Erythroblast (primary cell): ENCODE measurements at regions not wholly inside any gene's neighbourhood (a gene's known extent, or its start where the extent isn't known, plus 50 kb on each side); places are given as distances from the start of the nearest gene placed in this dataset.
A peak's percentile ranks its signal among the peaks of the same experiment; 100 is the strongest.

Source experiments
- DNase-seq, 2 experiments: peaks; one replicate each; lab custom pipeline; 2025; lab: John Stamatoyannopoulos, UW
- GATA1 ChIP-seq: IDR thresholded peaks from 2 replicates; pipeline ENCODE4 v1.6.1; 2011; ENCODE audit warnings: low read depth, mild to moderate bottlenecking, control low read depth, low read length, moderate library complexity
- POLR2A ChIP-seq: IDR thresholded peaks from 2 replicates; pipeline ENCODE4 v1.6.1; 2011; ENCODE audit warnings: mild to moderate bottlenecking, low read length

GRCh38 chrX:46301903-46302302 lies 243.3 kb downstream of the ZNF674 start:
- TF ChIP-seq GATA1 (no peak), POLR2A (no peak)
- no peak for DNase-seq

- TF ChIP-seq GATA1 = no peak
- TF ChIP-seq POLR2A = no peak
- DNase-seq = no peak
These were observed 246.4 kb downstream of the ZNF674 start for GRCh38 chrX:46298821-46299220.

- TF ChIP-seq POLR2A (no peak), GATA1 (no peak)
- DNase-seq = no peak
These were observed 249.3 kb downstream of the ZNF674 start for GRCh38 chrX:46295963-46296362.

GRCh38 chrX:46294234-46294633 lies 251.0 kb downstream of the ZNF674 start:
- no peak for DNase-seq
- no peak for TF ChIP-seq POLR2A
- no peak for TF ChIP-seq GATA1

- TF ChIP-seq GATA1 (no peak), POLR2A (no peak)
- DNase-seq = no peak
These were observed 265.3 kb downstream of the ZNF674 start for GRCh38 chrX:46279925-46280313.

GRCh38 chrX:46279214-46279924 lies 265.9 kb downstream of the ZNF674 start:
- TF ChIP-seq POLR2A (no peak), GATA1 (no peak)
- no peak for DNase-seq

- DNase-seq = no peak
- TF ChIP-seq POLR2A (no peak), GATA1 (no peak)
These were observed 266.6 kb downstream of the ZNF674 start for GRCh38 chrX:46278572-46278971.

GRCh38 chrX:46268412-46268811 lies 276.8 kb downstream of the ZNF674 start:
- DNase-seq = peak; percentile 45 to 63
- TF ChIP-seq GATA1 (no peak), POLR2A (no peak)

- DNase-seq = no peak
- TF ChIP-seq GATA1 (no peak), POLR2A (no peak)
These were observed 281.7 kb downstream of the ZNF674 start for GRCh38 chrX:46263494-46263893.

GRCh38 chrX:46262304-46262703 lies 282.9 kb downstream of the ZNF674 start:
- no peak for TF ChIP-seq POLR2A
- no peak for TF ChIP-seq GATA1
- DNase-seq = no peak

GRCh38 chrX:46260499-46260898 lies 284.7 kb downstream of the ZNF674 start:
- TF ChIP-seq POLR2A (no peak), GATA1 (no peak)
- DNase-seq = no peak

GRCh38 chrX:46258356-46258755 lies 286.9 kb downstream of the ZNF674 start:
- TF ChIP-seq POLR2A (no peak), GATA1 (no peak)
- no peak for DNase-seq

- no peak for DNase-seq
- TF ChIP-seq POLR2A (no peak), GATA1 (no peak)
These were observed 287.8 kb downstream of the ZNF674 start for GRCh38 chrX:46257451-46257879.

- DNase-seq = no peak
- TF ChIP-seq GATA1 (no peak), POLR2A (no peak)
These were observed 288.3 kb downstream of the ZNF674 start for GRCh38 chrX:46256875-46257274.

- no peak for DNase-seq
- no peak for TF ChIP-seq GATA1
- TF ChIP-seq POLR2A = no peak
These were observed 290.2 kb downstream of the ZNF674 start for GRCh38 chrX:46255046-46255445.

GRCh38 chrX:46254641-46255040 lies 290.6 kb downstream of the ZNF674 start:
- no peak for DNase-seq
- TF ChIP-seq GATA1 (no peak), POLR2A (no peak)
